Gastrocnemius medialis (tissue), 4 donors: ENCODE measurements at regions not wholly inside any gene's neighbourhood (a gene's known extent, or its start where the extent isn't known, plus 50 kb on each side); places are given as distances from the start of the nearest gene placed in this dataset.

ENCODE experiments used
- ATAC-seq, 2 donors: fragments of 150-250 bp; one replicate each; pipeline ENCODE4 v1.9.1; 2016
- DNase-seq, 2 donors: peaks; one replicate each; pipeline ENCODE4 v3.0.0-alpha.2; 2019
- H3K27ac ChIP-seq, 4 donors: fragments of 200-600 bp; sonication (generic); 1 replicate in 1 of 4; 2 replicates in 3 of 4; pipeline ENCODE4 v1.5.1; 2016 to 2018; ENCODE audit warnings: mild to moderate bottlenecking in 2 of 4, moderate library complexity in 1 of 4
- H3K27me3 ChIP-seq, 3 donors: fragments of 200-600 bp; sonication (generic) in 2 of 3; 1 replicate in 1 of 3; 2 replicates in 2 of 3; pipeline versions ENCODE4 v1.5.1 to v1.6.0; 2016 to 2019; ENCODE audit warnings: mild to moderate bottlenecking in 1 of 3, moderate library complexity in 1 of 3
- H3K36me3 ChIP-seq, 2 donors: fragments of 200-600 bp; sonication (generic) in 1 of 2; one replicate each; pipeline ENCODE4 v1.5.1; 2017 to 2018
- H3K4me1 ChIP-seq, 2 donors: fragments of 200-600 bp; sonication (generic) in 1 of 2; one replicate each; pipeline ENCODE4 v1.5.1; 2016 to 2017; ENCODE audit warnings: mild to moderate bottlenecking in 2 of 2
- H3K4me3 ChIP-seq, 4 donors: fragments of 200-600 bp; sonication (generic) in 3 of 4; 1 replicate in 1 of 4; 2 replicates in 3 of 4; pipeline ENCODE4 v1.5.1; 2016 to 2019; ENCODE audit warnings: mild to moderate bottlenecking in 2 of 4
- H3K9me3 ChIP-seq, 3 donors: fragments of 200-600 bp; sonication (generic) in 2 of 3; 1 replicate in 1 of 3; 2 replicates in 2 of 3; pipeline ENCODE4 v1.5.1; 2016 to 2019
- POLR2A ChIP-seq, 2 donors: fragments of 450-650 bp; IDR thresholded peaks; one replicate each; pipeline ENCODE4 v1.6.1; 2017; ENCODE audit warnings: antibody characterized with exemption in 2 of 2, mild to moderate bottlenecking in 2 of 2, moderate library complexity in 2 of 2
- in situ Hi-C, 4 donors: fragments of 200-750 bp; cut with MboI; loops; one replicate each; pipeline versions ENCODE4 v1.15.0 to v1.8.0; 2017; ENCODE audit warnings: low sequenced_read_pairs in 4 of 4
- intact Hi-C: fragments of 100-400 bp; cut with DNase I; formaldehyde crosslinking; loops from one replicate; pipeline ENCODE4 v1.15.1; 2023; ENCODE audit warnings: low total_unique reads
- TF ChIP-seq, protein P1 (sequence below), 5 experiments: fragments of 450-650 bp in 3 of 5; fragments of 200-600 bp in 2 of 5; sonication (generic) in 2 of 5; IDR thresholded peaks in 4 of 5; conservative IDR thresholded peaks in 1 of 5; 1 replicate in 4 of 5; 2 replicates in 1 of 5; pipeline ENCODE4 v1.5.1; 2016 to 2019; ENCODE audit warnings: antibody characterized with exemption in 5 of 5, mild to moderate bottlenecking in 3 of 5, moderate library complexity in 3 of 5

DNA sequence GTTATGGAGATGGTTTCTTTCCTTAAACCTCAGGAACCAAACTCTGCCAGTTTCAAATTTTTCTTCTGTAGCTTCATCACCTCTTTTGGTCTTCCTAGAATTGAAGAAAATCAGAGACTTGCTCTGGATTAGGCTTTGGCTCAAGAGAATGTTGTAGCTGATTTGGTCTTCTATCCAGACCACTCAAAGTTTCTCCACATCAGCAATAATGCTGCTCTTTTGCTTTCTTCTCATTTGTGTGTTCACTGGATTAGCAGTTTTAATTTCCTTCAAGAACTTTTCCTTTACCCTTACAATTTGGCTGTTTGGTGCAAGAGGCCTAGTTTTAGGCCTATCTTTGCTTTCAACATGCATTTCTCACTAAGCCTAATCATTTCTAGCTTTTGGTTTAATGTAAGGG lies 78.1 kb upstream of the PLCB4 start:
- in situ Hi-C loops = no loop called here
- no peaks in the 10 kb centered on the region for H3K36me3 ChIP-seq
- ATAC-seq (no peak), DNase-seq (no peak)
- H3K27ac ChIP-seq = no peak overlapping the region
- H3K27me3 ChIP-seq = no peaks in the 10 kb centered on the region
- no peak overlapping the region for H3K4me3 ChIP-seq
- H3K4me1 ChIP-seq = peaks cover 0 to 3% of the 10 kb centered on the region in 2 donors
- no peaks in the 10 kb centered on the region for H3K9me3 ChIP-seq
- TF ChIP-seq POLR2A (IDR thresholded peaks at IDR 0.05) = no peak
- TF ChIP-seq, protein P1, sequence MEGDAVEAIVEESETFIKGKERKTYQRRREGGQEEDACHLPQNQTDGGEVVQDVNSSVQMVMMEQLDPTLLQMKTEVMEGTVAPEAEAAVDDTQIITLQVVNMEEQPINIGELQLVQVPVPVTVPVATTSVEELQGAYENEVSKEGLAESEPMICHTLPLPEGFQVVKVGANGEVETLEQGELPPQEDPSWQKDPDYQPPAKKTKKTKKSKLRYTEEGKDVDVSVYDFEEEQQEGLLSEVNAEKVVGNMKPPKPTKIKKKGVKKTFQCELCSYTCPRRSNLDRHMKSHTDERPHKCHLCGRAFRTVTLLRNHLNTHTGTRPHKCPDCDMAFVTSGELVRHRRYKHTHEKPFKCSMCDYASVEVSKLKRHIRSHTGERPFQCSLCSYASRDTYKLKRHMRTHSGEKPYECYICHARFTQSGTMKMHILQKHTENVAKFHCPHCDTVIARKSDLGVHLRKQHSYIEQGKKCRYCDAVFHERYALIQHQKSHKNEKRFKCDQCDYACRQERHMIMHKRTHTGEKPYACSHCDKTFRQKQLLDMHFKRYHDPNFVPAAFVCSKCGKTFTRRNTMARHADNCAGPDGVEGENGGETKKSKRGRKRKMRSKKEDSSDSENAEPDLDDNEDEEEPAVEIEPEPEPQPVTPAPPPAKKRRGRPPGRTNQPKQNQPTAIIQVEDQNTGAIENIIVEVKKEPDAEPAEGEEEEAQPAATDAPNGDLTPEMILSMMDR (IDR thresholded peaks at IDR 0.05 in 4 of 5, conservative IDR thresholded peaks at IDR 0.05 in 1 of 5) = no peak
- intact Hi-C loops = no loop called here

GRCh38 chr20:8994045-8994444 lies 74.8 kb upstream of the PLCB4 start:
- TF ChIP-seq POLR2A (IDR thresholded peaks at IDR 0.05) = no peak
- TF ChIP-seq, protein P1 (IDR thresholded peaks at IDR 0.05 in 4 of 5, conservative IDR thresholded peaks at IDR 0.05 in 1 of 5) = no peak
- H3K9me3 ChIP-seq = no peaks in the 10 kb centered on the region
- H3K4me1 ChIP-seq = peaks cover 0 to 3% of the 10 kb centered on the region in 2 donors
- H3K27me3 ChIP-seq = no peaks in the 10 kb centered on the region
- H3K4me3 ChIP-seq = no peak overlapping the region
- H3K36me3 ChIP-seq = no peaks in the 10 kb centered on the region
- in situ Hi-C loops = no loop called here
- H3K27ac ChIP-seq = no peak overlapping the region
- intact Hi-C loops = no loop called here
- ATAC-seq = no peak
- no peak for DNase-seq

- in situ Hi-C loops = no loop called here
- ATAC-seq (no peak), DNase-seq (no peak)
- Histone ChIP-seq H3K27me3 (no peaks in the 10 kb centered on the region), H3K4me3 (no peak overlapping the region), H3K4me1 (peaks cover 0 to 3% of the 10 kb centered on the region in 2 donors), H3K36me3 (no peaks in the 10 kb centered on the region), H3K9me3 (no peaks in the 10 kb centered on the region), H3K27ac (no peak overlapping the region)
- intact Hi-C loops = no loop called here
- TF ChIP-seq, protein P1 (IDR thresholded peaks at IDR 0.05 in 4 of 5, conservative IDR thresholded peaks at IDR 0.05 in 1 of 5) = no peak
- TF ChIP-seq POLR2A (IDR thresholded peaks at IDR 0.05) = no peak
Measured at GRCh38 chr20:8995761-8996160, 73.1 kb upstream of the PLCB4 start.

DNA sequence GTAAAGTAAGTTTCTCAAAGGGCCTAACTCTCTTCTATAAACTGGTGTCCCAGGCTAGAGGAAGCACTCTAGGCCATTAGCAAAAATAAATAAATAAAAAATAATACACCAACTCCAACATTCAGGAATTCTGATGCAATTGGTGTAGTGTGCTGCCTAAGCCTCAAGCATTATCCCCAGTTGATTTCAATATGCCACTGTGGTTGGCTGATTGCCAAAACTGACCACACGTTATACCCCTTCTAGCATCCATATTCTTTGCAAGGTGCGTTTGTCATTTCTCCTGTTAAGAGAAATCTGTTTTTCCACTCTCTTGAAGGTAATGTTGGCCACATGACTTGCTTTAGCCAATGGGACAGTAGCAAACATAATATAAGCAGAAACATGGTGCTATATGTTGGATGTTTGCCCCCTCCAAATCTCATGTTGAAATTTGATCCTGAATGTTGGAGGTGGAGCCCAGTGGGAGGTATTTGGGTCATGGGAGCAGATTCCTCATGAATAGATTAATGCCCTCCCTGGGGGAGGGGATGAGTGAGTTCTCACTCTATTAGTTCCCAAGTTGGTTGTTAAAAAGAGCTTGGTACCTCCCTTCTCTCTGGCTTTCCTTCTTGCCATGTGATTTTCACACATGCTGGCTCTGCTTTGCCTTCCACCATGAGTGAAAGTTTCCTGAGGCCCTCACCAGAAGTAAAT lies 71.9 kb upstream of the PLCB4 start:
- intact Hi-C loops = no loop called here
- no peaks in the 10 kb centered on the region for H3K9me3 ChIP-seq

More for the DNA sequence above, 71.9 kb upstream of the PLCB4 start:
- ATAC-seq = no peak
- in situ Hi-C loops = no loop called here
- no peaks in the 10 kb centered on the region for H3K36me3 ChIP-seq
- DNase-seq = no peak
- no peak overlapping the region for H3K4me3 ChIP-seq
- H3K27ac ChIP-seq = no peak overlapping the region
- H3K27me3 ChIP-seq = no peaks in the 10 kb centered on the region
- peaks cover 0 to 3% of the 10 kb centered on the region in 2 donors for H3K4me1 ChIP-seq
- no peak for TF ChIP-seq POLR2A (IDR thresholded peaks at IDR 0.05)
- TF ChIP-seq, protein P1 (IDR thresholded peaks at IDR 0.05 in 4 of 5, conservative IDR thresholded peaks at IDR 0.05 in 1 of 5) = no peak
